HepG2 (cell line): ENCODE measurements at regions not wholly inside any gene's neighbourhood (a gene's known extent, or its start where the extent isn't known, plus 50 kb on each side); places are given as distances from the start of the nearest gene placed in this dataset.

Source experiments
- MYNN ChIP-seq: sonication (generic); formaldehyde crosslinking; IDR thresholded peaks from 2 replicates; pipeline ENCODE4 v1.4.0; 2020; ENCODE audit warnings: mild to moderate bottlenecking, low read depth, missing genetic modification reagents
- NBN ChIP-seq: fragments of 450-650 bp; conservative IDR thresholded peaks from 2 replicates; pipeline ENCODE4 v1.6.1; 2017
- TAF1 ChIP-seq: sonication (generic); formaldehyde crosslinking; IDR thresholded peaks from 2 replicates; pipeline ENCODE4 v1.4.0; 2020; ENCODE audit warnings: missing genetic modification reagents
- ZNF205 ChIP-seq: IDR thresholded peaks from 2 replicates; pipeline ENCODE4 v1.6.1; 2018; ENCODE audit warnings: missing biosample characterization, missing genetic modification reagents
- TF ChIP-seq, protein P1 (sequence below): sonication (generic); formaldehyde crosslinking; IDR thresholded peaks from 2 replicates; pipeline ENCODE4 v1.4.0; 2020; ENCODE audit warnings: missing genetic modification reagents
- TF ChIP-seq, protein P2 (sequence below): sonication (generic); formaldehyde crosslinking; IDR thresholded peaks from 2 replicates; pipeline ENCODE4 v1.4.0; 2020; ENCODE audit warnings: missing genetic modification reagents
- TF ChIP-seq, protein P3 (sequence below): IDR thresholded peaks from 2 replicates; pipeline ENCODE4 v1.6.1; 2012; ENCODE audit warnings: inconsistent platforms
- TF ChIP-seq, protein P4 (sequence below): sonication (generic); formaldehyde crosslinking; IDR thresholded peaks from 2 replicates; pipeline ENCODE4 v1.5.0; 2020; ENCODE audit warnings: mild to moderate bottlenecking, missing genetic modification reagents, moderate library complexity
- TF ChIP-seq, protein P5 (sequence below): sonication (generic); formaldehyde crosslinking; IDR thresholded peaks from 2 replicates; pipeline ENCODE4 v1.4.0; 2020; ENCODE audit warnings: missing genetic modification reagents, borderline replicate concordance

DNA sequence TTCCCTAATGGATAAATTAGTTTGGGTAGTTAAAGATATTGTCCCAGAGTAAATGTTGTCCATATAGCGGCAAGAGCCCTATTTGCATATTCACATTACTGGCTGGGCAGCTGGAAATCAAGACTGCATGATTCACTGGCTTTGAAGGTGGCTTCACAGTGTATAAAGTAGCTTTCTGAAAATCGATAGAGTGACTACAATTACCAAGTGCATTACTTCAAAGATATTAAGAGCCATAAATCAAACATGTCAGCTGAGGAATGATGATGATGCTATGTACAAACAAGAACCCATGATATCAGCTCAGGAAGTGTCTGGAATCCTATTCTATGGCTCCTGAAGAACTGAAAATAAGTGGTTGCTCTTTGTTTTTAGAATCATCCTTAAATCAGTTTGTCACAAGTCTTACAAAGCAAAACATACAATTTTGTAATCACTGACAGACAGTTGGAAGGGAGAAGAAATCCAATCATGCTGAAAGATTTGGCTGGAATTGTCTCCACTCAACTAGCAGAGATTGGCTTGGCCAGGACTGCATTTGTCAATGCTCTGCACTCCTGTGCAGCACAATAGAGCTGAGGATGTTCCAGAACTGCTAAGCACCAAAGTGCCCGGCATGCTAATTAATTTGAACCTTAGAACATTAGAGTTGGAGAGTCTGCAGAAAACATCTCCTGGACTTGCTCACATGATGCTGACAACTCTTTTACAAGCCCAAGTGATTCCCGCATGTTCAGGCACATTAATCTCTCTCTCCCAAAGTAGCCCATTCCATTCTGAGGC is 77.9 kb upstream of the B3GAT2 start:
- TF ChIP-seq, protein P1, sequence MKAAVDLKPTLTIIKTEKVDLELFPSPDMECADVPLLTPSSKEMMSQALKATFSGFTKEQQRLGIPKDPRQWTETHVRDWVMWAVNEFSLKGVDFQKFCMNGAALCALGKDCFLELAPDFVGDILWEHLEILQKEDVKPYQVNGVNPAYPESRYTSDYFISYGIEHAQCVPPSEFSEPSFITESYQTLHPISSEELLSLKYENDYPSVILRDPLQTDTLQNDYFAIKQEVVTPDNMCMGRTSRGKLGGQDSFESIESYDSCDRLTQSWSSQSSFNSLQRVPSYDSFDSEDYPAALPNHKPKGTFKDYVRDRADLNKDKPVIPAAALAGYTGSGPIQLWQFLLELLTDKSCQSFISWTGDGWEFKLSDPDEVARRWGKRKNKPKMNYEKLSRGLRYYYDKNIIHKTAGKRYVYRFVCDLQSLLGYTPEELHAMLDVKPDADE (CRISPR knock-in tag) = no peak
- TF ChIP-seq, protein P2, sequence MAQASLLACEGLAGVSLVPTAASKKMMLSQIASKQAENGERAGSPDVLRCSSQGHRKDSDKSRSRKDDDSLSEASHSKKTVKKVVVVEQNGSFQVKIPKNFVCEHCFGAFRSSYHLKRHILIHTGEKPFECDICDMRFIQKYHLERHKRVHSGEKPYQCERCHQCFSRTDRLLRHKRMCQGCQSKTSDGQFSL = no peak
- TF ChIP-seq ZNF205 (no peak), NBN (no peak), TAF1 (CRISPR knock-in tag) (no peak), MYNN (CRISPR knock-in tag) (no peak)
- TF ChIP-seq, protein P3, sequence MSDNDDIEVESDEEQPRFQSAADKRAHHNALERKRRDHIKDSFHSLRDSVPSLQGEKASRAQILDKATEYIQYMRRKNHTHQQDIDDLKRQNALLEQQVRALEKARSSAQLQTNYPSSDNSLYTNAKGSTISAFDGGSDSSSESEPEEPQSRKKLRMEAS = no peak
- TF ChIP-seq, protein P4, sequence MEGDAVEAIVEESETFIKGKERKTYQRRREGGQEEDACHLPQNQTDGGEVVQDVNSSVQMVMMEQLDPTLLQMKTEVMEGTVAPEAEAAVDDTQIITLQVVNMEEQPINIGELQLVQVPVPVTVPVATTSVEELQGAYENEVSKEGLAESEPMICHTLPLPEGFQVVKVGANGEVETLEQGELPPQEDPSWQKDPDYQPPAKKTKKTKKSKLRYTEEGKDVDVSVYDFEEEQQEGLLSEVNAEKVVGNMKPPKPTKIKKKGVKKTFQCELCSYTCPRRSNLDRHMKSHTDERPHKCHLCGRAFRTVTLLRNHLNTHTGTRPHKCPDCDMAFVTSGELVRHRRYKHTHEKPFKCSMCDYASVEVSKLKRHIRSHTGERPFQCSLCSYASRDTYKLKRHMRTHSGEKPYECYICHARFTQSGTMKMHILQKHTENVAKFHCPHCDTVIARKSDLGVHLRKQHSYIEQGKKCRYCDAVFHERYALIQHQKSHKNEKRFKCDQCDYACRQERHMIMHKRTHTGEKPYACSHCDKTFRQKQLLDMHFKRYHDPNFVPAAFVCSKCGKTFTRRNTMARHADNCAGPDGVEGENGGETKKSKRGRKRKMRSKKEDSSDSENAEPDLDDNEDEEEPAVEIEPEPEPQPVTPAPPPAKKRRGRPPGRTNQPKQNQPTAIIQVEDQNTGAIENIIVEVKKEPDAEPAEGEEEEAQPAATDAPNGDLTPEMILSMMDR = no peak
- TF ChIP-seq, protein P5, sequence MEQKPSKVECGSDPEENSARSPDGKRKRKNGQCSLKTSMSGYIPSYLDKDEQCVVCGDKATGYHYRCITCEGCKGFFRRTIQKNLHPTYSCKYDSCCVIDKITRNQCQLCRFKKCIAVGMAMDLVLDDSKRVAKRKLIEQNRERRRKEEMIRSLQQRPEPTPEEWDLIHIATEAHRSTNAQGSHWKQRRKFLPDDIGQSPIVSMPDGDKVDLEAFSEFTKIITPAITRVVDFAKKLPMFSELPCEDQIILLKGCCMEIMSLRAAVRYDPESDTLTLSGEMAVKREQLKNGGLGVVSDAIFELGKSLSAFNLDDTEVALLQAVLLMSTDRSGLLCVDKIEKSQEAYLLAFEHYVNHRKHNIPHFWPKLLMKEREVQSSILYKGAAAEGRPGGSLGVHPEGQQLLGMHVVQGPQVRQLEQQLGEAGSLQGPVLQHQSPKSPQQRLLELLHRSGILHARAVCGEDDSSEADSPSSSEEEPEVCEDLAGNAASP = no peak
